ENCODE measurements at regions not wholly inside any gene's neighbourhood (a gene's known extent, or its start where the extent isn't known, plus 50 kb on each side); places are given as distances from the start of the nearest gene placed in this dataset.
"Not testable (repeated sequence)": the region's sequence is repeated elsewhere in the genome, so short reads cannot be mapped to it uniquely, and the experiment has no call there.

DNA sequence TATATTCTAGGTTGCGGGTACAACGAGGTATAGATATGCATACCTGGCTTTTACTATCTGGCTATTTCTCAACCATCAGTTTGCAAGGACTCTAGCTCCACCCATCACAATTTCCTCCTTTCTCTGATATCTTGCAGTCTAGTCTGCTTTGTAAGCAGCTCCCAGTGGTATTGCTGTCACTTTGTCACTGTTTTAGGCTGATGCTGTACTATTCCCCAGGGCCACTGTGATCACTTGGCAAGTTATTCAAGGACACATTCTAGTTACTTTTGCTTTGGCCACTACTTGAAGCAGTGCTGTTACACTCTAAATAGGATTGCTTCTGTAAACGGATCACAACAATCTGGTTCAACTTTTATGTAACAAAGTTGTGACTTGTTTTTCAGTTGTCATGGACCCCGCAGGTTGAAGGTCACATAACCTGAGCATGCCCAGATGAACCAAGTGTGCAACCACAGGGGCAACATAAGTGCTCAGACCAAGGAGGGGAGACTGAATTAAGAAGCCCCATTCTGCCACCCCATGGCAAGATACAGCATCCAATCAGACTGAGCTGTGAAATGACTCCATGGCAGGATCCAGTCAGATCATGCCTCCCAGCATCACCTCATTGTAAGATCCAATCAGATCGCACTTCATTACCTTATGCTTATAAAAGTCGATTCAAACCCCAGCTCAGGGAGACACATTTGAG, 588.4 kb upstream of the CITED2 start:
- no peak for DNase-seq (ENCODE audit: low spot score)

GRCh38 chr6:139961190-139961589, 586.7 kb upstream of the CITED2 start:
- no peak for DNase-seq (ENCODE audit: low spot score)

- no peak for DNase-seq (ENCODE audit: low spot score)
Measured at GRCh38 chr6:139960671-139961070, 586.2 kb upstream of the CITED2 start.

GRCh38 chr6:139955366-139956155, 581.1 kb upstream of the CITED2 start:
- DNase-seq (ENCODE audit: low spot score): no peak

- DNase-seq (ENCODE audit: low spot score): no peak
Measured at GRCh38 chr6:139954463-139955071, 580.1 kb upstream of the CITED2 start.

DNA sequence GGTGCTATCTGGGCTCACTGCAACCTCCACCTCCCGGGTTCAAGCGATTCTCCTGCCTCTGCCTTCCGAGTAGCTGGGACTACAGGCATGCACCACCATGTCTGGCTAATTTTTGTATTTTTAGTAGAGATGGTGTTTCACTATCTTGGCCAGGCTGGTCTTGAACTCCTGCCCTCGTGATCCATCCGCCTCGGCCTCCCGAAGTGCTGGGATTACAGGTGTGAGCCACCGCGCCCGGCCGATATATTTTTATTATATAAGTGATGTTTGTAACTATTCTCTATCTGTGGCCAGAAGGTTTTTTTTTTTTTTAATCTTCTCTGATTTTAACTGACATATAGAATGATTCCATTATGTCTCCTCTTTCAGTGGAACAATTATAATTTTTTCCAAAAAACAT, 579.3 kb upstream of the CITED2 start:
- DNase-seq (ENCODE audit: low spot score): not testable (repeated sequence)

DNA sequence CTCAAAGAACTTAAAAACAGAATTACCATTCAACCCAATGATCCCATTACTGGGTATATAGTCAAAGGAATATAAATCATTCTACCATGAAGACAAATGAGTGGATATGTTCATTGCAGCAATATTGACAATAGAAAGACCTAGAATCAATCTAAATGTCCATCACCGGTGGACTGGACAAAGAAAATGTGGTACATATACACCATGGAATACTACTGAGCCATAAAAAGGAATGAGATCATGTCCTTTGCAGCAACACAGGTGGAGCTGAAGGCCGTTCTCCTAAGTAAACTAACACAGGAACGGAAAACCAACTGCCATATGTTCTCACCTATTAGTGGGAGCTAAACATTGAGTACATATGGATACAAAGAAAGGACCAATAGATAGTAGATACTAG, 576.7 kb upstream of the CITED2 start:
- no peak for DNase-seq (ENCODE audit: low spot score)

- DNase-seq (ENCODE audit: low spot score): no peak
Measured at GRCh38 chr6:139944976-139945375, 570.5 kb upstream of the CITED2 start.

GRCh38 chr6:139944131-139944530, 569.7 kb upstream of the CITED2 start:
- DNase-seq (ENCODE audit: low spot score): no peak

GRCh38 chr6:139943391-139943790, 568.9 kb upstream of the CITED2 start:
- no peak for DNase-seq (ENCODE audit: low spot score)

DNA sequence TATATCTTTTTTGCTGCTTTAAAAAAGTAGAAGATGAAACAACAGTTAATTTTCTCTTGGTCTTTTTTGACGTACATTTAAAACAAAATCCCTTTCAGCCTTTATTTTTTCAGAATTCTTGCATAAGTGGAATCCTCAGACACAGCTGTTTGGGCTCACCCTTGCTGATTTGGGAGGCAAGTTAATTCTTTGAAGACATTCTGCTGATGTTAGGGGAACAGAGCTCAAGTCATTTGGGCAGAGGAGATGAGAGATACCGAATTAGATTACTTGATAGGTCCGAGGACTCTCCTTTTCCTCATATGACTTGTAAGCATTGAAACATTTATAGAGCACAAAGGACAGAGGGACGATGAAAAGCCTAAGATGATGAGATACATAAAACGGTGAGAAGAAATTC, 567.9 kb upstream of the CITED2 start:
- DNase-seq (ENCODE audit: low spot score): no peak

GRCh38 chr6:139941826-139942225, 567.4 kb upstream of the CITED2 start:
- DNase-seq (ENCODE audit: low spot score): no peak

GRCh38 chr6:139940741-139941729, 566.6 kb upstream of the CITED2 start:
- no peak for DNase-seq (ENCODE audit: low spot score)

DNA sequence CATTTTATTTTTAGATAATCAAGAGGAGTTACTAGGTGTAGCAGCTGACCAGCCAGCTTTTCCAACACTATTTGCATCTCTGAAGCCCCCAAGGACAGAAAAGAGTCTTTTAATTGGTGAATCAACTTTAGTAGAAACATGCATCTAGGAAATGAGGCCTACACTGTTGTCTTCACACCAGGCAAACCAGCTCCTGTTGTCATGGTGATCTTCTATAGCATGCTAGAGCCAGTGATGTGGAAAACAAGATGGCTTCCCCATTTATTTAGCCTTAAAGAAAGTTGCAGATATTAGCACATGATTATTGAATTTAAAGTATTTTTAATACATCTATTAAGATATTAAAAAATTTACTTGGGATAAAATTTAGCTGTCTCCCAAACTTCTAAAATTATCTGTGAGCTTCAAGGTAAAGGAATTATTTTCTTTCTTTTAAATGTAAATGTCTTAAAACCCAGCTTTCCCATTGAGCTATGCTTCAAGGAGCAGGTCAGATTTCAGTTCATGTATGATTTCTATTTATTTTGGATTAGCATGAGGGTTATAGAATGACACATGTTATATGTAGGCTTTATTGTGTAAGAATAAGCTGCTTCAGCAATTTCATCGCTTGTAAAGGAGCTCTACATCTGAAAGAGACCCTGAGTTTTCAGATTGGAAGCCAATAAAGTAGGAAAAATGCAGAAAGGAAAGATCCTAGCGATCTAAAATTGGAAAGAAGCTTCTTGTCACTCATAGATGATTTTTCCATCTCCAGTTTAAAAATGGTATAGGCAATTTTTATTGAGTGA, 564.9 kb upstream of the CITED2 start:
- no peak for DNase-seq (ENCODE audit: low spot score)

DNA sequence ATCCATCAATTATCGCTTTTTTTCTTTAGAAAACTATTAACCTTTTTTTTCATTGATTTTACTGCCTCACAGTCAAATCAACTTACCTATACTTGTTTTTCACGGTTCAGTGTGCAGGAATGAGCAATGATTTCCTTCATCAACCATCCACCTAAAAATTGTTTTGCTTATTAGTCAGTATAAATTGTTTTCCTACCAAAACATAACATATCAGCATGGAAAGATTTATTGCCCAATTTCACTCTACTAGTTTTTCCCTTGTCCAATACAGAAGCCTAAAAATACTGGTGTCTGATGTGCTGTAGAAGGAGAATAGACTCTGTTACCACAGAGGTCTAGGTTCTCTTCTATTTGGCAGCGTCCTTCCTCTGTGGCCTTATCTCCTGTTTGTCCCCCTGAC, 558.2 kb upstream of the CITED2 start:
- DNase-seq (ENCODE audit: low spot score): no peak

- no peak for DNase-seq (ENCODE audit: low spot score)
Measured at GRCh38 chr6:139931747-139932146, 557.3 kb upstream of the CITED2 start.

DNA sequence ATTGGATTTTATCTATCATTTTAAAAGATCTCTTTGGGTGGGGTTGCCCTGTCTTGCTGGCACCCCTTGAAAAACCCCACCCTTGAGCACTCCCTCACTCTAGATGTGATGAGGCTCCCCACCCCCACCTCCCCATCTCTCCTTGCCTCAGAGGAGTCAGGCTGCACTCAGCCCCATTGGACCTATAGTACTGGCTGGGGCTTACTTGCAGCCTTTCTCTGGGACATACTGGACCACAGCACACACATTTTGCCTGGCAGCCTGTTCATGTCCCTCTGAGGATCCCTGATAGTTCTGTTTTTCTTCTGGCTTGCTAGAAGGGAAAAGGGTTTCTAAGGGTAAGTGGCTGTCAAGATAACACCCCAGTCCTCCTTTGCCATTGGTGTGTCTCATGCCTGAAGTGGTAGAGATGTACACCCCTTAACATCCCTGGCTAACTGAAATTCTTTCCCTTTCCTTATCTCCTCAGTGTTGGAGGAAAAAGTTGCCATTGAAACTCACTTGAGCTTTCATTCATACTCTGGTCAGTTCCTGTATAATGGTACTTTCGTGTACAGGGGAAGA, 553.4 kb upstream of the CITED2 start:
- no peak for DNase-seq (ENCODE audit: low spot score)

- DNase-seq (ENCODE audit: low spot score): no peak
Measured at GRCh38 chr6:139927236-139927635, 552.8 kb upstream of the CITED2 start.

GRCh38 chr6:139926711-139927110, 552.3 kb upstream of the CITED2 start:
- DNase-seq (ENCODE audit: low spot score): no peak

DNA sequence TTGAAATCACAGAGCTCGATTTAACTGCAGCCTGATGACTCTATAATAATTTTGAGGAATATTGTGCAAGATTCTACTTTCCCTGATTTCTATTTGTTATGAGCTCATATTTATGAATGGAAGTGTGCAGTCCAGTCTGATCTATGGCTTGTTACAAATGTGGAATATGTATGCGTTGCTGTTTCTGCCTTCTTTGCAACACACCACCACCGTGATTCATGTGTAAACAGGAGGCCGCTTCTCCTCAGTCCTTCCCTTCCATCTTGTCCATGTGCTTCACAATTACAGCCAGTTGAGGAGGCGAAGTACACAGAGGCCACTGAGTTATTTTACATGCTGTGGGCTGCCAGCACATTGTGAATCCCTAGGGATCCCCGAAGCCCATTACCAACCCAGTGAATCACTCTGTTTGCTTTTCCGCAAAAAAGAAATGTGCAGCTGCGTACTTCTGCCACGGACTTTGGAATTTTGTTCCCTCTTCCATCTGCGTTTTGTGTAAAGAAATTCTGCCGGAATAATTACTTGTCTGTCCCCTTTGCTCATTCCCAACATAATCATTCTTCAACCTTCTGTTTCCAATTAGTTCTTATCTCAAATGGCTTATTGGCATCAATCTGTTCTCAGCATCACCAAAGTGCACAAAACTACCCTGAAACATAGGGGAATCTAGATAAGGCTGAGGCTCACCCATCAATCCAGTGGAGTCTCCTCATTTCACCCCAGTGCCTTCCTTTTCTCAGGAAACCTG, 551.6 kb upstream of the CITED2 start:
- no peak for DNase-seq (ENCODE audit: low spot score)
